Right cardiac atrium (tissue), 5 donors: ENCODE measurements at regions not wholly inside any gene's neighbourhood (a gene's known extent, or its start where the extent isn't known, plus 50 kb on each side); places are given as distances from the start of the nearest gene placed in this dataset.

Experiments
- ATAC-seq, 2 donors: fragments of 200-7000 bp; cut with Tn5 transposase; one replicate each; pipeline versions ENCODE4 v1.8.0 to v1.9.1; 2020; ENCODE audit warnings: moderate library complexity in 2 of 2, mild to moderate bottlenecking in 1 of 2
- DNase-seq, 3 donors: peaks; one replicate each; pipeline ENCODE4 v3.0.0-alpha.2; 2020
- H3K27ac ChIP-seq: one replicate; pipeline ENCODE4 v1.5.1; 2013; ENCODE audit warnings: mild to moderate bottlenecking, low read length, control low read depth, moderate library complexity
- H3K27me3 ChIP-seq: one replicate; pipeline ENCODE4 v1.6.1; 2013; ENCODE audit not compliant: control insufficient read depth, insufficient read depth
- H3K4me1 ChIP-seq: one replicate; pipeline ENCODE4 v1.6.1; 2013; ENCODE audit warnings: low read length; ENCODE audit not compliant: control insufficient read depth, insufficient read depth
- H3K4me3 ChIP-seq: one replicate; pipeline ENCODE4 v1.5.1; 2013; ENCODE audit warnings: low read length, control low read depth
- H3K9me3 ChIP-seq: one replicate; pipeline ENCODE4 v1.6.1; 2013; ENCODE audit warnings: low read length; ENCODE audit not compliant: control insufficient read depth
- WGBS: extraction: QIAGEN DNeasy Blood & Tissue Kit; methylation state at CpG from one replicate; pipeline ENCODE4 v1.1.7; 2013; 5-methylcytosine and 5-hydroxymethylcytosine counted together
- intact Hi-C, 4 donors: fragments of 100-400 bp; cut with DNase I; formaldehyde crosslinking; loops; one replicate each; pipeline versions ENCODE4 v1.11.0 to v1.14.0; 2022 to 2023
- donor health status: healthy with polysubstance abuse.
- donor health status: DM: no; HTN: yes; CAD: no.
- donor health status: DM: no; HTN: no; CAD: no.
- donor health status: DM: no; HTN: yes; CAD: no; lungs with severe emphysema.
- donor health status: DM: yes; HTN: yes; CAD: no.

- no peaks in the 10 kb centered on the region for H3K9me3 ChIP-seq
- no peak overlapping the region for H3K4me3 ChIP-seq
- intact Hi-C loops: no loop called here
- H3K4me1 ChIP-seq: no peaks in the 10 kb centered on the region
- no peak overlapping the region for H3K27ac ChIP-seq
- 65% methylated on average over 13 of the region's 13 CpGs for WGBS
- ATAC-seq (no peak), DNase-seq (no peak)
- H3K27me3 ChIP-seq: no peaks in the 10 kb centered on the region
Measured at GRCh38 chr14:99321955-99322730, 50.1 kb upstream of the BCL11B start.
